Transverse colon (tissue), 4 donors: ENCODE measurements at regions not wholly inside any gene's neighbourhood (a gene's known extent, or its start where the extent isn't known, plus 50 kb on each side); places are given as distances from the start of the nearest gene placed in this dataset.
"Not testable (repeated sequence)": the region's sequence is repeated elsewhere in the genome, so short reads cannot be mapped to it uniquely, and the experiment has no call there.

Experiments used
- DNase-seq: peaks from one replicate; pipeline ENCODE4 v3.0.0-alpha.2; 2019
- H3K27ac ChIP-seq, 4 donors: fragments of 200-600 bp; sonication (generic); 2 replicates each; pipeline ENCODE4 v1.5.1; 2016 to 2018; ENCODE audit warnings: inconsistent platforms in 4 of 4
- H3K27me3 ChIP-seq: fragments of 200-600 bp; sonication (generic); 2 replicates; pipeline ENCODE4 v1.5.1; 2017; ENCODE audit warnings: inconsistent platforms
- H3K36me3 ChIP-seq, 4 donors: fragments of 200-600 bp; sonication (generic); 2 replicates each; pipeline ENCODE4 v1.5.1; 2017 to 2019; ENCODE audit warnings: inconsistent platforms in 4 of 4
- H3K4me1 ChIP-seq, 4 donors: fragments of 200-600 bp; sonication (generic); 2 replicates each; pipeline ENCODE4 v1.5.1; 2017 to 2020; ENCODE audit warnings: inconsistent platforms in 4 of 4
- H3K4me3 ChIP-seq, 4 donors: fragments of 200-600 bp; sonication (generic); 1 replicate in 1 of 4; 2 replicates in 3 of 4; pipeline versions ENCODE4 v1.5.1 to v1.6.1; 2017 to 2019; ENCODE audit warnings: inconsistent platforms in 4 of 4
- H3K9me3 ChIP-seq, 2 donors: fragments of 200-600 bp; sonication (generic); 2 replicates each; pipeline ENCODE4 v1.5.1; 2017 to 2019; ENCODE audit warnings: inconsistent platforms in 2 of 2
- CTCF ChIP-seq, 5 experiments: fragments of 200-600 bp in 3 of 5; fragments of 450-650 bp in 2 of 5; sonication (generic) in 3 of 5; IDR thresholded peaks; 1 replicate in 2 of 5; 2 replicates in 3 of 5; pipeline ENCODE4 v1.5.1; 2016 to 2017; ENCODE audit warnings: antibody characterized with exemption in 5 of 5, inconsistent platforms in 3 of 5, mild to moderate bottlenecking in 2 of 5, moderate library complexity in 1 of 5
- EP300 ChIP-seq: sonication (generic); formaldehyde crosslinking; IDR thresholded peaks from one replicate; pipeline ENCODE4 v1.6.1; 2017; ENCODE audit warnings: antibody characterized with exemption, low read depth
- POLR2A ChIP-seq: fragments of 450-650 bp; IDR thresholded peaks from one replicate; pipeline ENCODE4 v1.6.1; 2016; ENCODE audit warnings: antibody characterized with exemption, mild to moderate bottlenecking, moderate library complexity
- POLR2AphosphoS5 ChIP-seq, 3 donors: sonication (generic); formaldehyde crosslinking; IDR thresholded peaks; one replicate each; pipeline ENCODE4 v1.6.1; 2016; ENCODE audit warnings: antibody characterized with exemption in 3 of 3
- whole genome bisulfite sequencing, 2 donors: methylation state at CpG; one replicate each; pipeline ENCODE4 v1.1.5; 2018; ENCODE audit warnings: low coverage in 1 of 2; 5-methylcytosine and 5-hydroxymethylcytosine counted together
- in situ Hi-C, 4 donors: fragments of 200-750 bp; cut with MboI; loops; one replicate each; pipeline versions ENCODE4 v1.15.0 to v1.15.1; 2017; ENCODE audit warnings: low sequenced_read_pairs in 3 of 4, low pct_ligation_motif_present in 1 of 4, low pct_unique_long_range_greater_than_20kb in 1 of 4
- intact Hi-C: fragments of 100-400 bp; cut with DNase I; formaldehyde crosslinking; loops from one replicate; pipeline ENCODE4 v1.15.1; 2023; ENCODE audit warnings: low total_unique reads

- Histone ChIP-seq H3K4me1 (no peaks in the 10 kb centered on the region), H3K9me3 (peaks cover 5 to 13% of the 10 kb centered on the region in 2 donors), H3K27ac (no peak overlapping the region), H3K36me3 (no peaks in the 10 kb centered on the region), H3K27me3 (no peaks in the 10 kb centered on the region), H3K4me3 (no peak overlapping the region)
- no peak for DNase-seq
- in situ Hi-C loops (loop anchor here in 1 of 4 donors (25.0 kb wide), 1 partner anchor 163 kb away; no protein-coding TSS in a partner anchor), intact Hi-C loops (no loop called here)
- 76% methylated on average over 1 of the region's 1 CpG; no CpG with 5 or more reads in 1 of the 2 donors for WGBS, 2 donors
- no peak for TF ChIP-seq POLR2AphosphoS5 (IDR thresholded peaks at IDR 0.05)
- TF ChIP-seq EP300 = no peak
- no peak for TF ChIP-seq CTCF (IDR thresholded peaks at IDR 0.05)
- TF ChIP-seq POLR2A = no peak
These were observed 103.9 kb upstream of the DNAH14 start for GRCh38 chr1:224825525-224826000.

- intact Hi-C loops = no loop called here
These were observed 100.8 kb upstream of the DNAH14 start for GRCh38 chr1:224828691-224829090.

GRCh38 chr1:224831501-224831900, 98.0 kb upstream of the DNAH14 start:
- 60 to 83% methylated on average over 1 to 3 of the region's 3 CpGs for WGBS, 2 donors
- DNase-seq = no peak
- Histone ChIP-seq H3K27me3 (no peaks in the 10 kb centered on the region), H3K9me3 (peaks cover 3 to 5% of the 10 kb centered on the region in 2 donors), H3K27ac (no peak overlapping the region), H3K36me3 (no peaks in the 10 kb centered on the region), H3K4me1 (no peaks in the 10 kb centered on the region), H3K4me3 (no peak overlapping the region)
- intact Hi-C loops (no loop called here), in situ Hi-C loops (loop anchor here in 1 of 4 donors (25.0 kb wide), 1 partner anchor 169 kb away; no protein-coding TSS in a partner anchor)
- TF ChIP-seq EP300 (no peak), CTCF (IDR thresholded peaks at IDR 0.05) (no peak), POLR2AphosphoS5 (IDR thresholded peaks at IDR 0.05) (no peak), POLR2A (no peak)

More at GRCh38 chr1:224828691-224829090, 100.8 kb upstream of the DNAH14 start:
- no peak overlapping the region for H3K4me3 ChIP-seq
- in situ Hi-C loops = loop anchor here in 1 of 4 donors (25.0 kb wide), 1 partner anchor 166 kb away; no protein-coding TSS in a partner anchor
- TF ChIP-seq CTCF (IDR thresholded peaks at IDR 0.05) (no peak), POLR2A (no peak), EP300 (no peak), POLR2AphosphoS5 (IDR thresholded peaks at IDR 0.05) (no peak)
- H3K27me3 ChIP-seq = no peaks in the 10 kb centered on the region
- DNase-seq = no peak
- no peak overlapping the region for H3K27ac ChIP-seq
- H3K9me3 ChIP-seq = peaks cover 5 to 9% of the 10 kb centered on the region in 2 donors
- H3K36me3 ChIP-seq = no peaks in the 10 kb centered on the region
- H3K4me1 ChIP-seq = no peaks in the 10 kb centered on the region

- H3K27me3 ChIP-seq, H3K4me3 ChIP-seq, H3K36me3 ChIP-seq, H3K4me1 ChIP-seq, DNase-seq, H3K9me3 ChIP-seq, intact Hi-C loops, H3K27ac ChIP-seq: not testable (repeated sequence)
- in situ Hi-C loops = loop anchor here in 1 of 4 donors (25.0 kb wide), 1 partner anchor 177 kb away; no protein-coding TSS in a partner anchor
- 58 to 77% methylated on average over 6 to 7 of the region's 7 CpGs for WGBS, 2 donors
These were observed 89.7 kb upstream of the DNAH14 start for GRCh38 chr1:224839648-224840300.

- WGBS, 2 donors = 72 to 83% methylated on average over 2 of the region's 2 CpGs
These were observed 87.7 kb upstream of the DNAH14 start for GRCh38 chr1:224841803-224842202.

More at GRCh38 chr1:224841803-224842202, 87.7 kb upstream of the DNAH14 start:
- H3K9me3 ChIP-seq, H3K27ac ChIP-seq, DNase-seq, intact Hi-C loops, H3K4me3 ChIP-seq, H3K4me1 ChIP-seq, H3K27me3 ChIP-seq, H3K36me3 ChIP-seq: not testable (repeated sequence)
- in situ Hi-C loops = loop anchor here in 1 of 4 donors (25.0 kb wide), 1 partner anchor 180 kb away; no protein-coding TSS in a partner anchor
